ENCODE measurements at regions not wholly inside any gene's neighbourhood (a gene's known extent, or its start where the extent isn't known, plus 50 kb on each side); places are given as distances from the start of the nearest gene placed in this dataset.

DNA sequence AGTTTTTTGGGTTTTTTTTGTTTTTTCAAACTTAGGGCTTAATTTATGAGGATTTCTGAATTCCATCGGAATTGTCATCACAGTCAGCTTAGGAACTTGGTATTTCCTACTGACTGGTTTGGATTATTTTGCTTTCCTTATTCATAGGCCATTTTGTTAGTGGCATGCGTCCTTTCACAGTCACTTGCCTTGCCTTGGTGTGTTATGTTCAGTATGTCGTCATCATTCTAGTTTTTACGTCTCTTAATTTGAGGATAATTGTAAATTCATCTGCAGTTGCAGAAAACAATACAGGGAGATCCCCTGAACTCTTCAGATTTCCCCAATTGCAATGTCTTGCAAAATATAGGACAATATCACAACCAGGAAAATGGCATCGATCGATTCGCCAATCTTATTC is 485.3 kb downstream of the CBLN2 start:
- DNase-seq: no peak

DNA sequence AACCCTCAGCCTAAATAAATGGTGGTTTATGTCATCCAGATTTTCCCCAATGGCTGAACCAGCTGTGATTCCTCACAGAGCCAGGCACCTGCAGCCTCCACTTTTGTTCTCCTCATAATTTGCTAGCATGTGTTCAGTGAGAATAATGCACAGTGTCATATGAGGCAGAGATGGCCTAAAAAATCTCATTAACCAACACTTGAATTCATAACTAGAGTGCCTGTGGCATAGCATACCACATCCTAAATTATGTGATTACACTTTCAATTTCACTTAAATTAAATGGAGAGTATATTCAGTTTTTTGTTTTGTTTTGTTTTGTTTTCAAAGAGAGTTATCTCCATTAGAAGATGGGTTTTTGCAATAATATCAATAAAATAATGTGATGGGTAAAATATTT is 488.0 kb downstream of the CBLN2 start:
- no peak for DNase-seq

DNA sequence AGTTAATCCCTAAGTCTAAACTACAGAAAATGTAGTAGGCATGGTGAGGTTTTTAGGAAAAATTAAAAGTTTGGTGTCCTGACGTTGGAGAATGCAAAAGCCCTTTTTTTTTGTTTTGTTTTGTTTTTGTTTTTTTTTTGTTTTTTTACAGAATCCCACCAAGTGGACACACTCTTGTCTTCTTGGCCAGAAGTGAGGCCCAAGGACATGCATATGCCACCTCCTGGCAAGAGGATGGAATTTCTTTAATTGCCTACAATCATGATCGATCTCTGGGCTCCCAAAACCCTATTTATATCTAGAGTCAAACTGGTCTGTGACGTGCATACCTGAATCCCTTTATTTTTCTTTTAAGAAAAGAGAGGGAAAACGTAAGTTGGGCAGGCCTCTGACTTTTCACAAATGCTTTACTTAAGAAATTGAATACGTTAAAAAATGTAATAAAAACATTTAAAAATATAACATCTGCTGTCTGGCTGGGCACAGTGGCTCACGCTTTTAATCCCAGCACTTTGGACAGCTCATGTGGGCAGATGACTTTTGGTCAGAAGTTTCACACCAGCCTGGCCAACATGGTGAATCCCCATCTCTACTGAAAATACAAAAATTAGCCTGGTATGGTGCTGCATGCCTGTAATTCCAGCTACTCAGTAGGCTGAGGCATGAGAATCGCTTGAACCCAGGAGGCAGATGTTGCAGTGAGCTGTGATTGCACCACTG is 502.7 kb downstream of the CBLN2 start:
- DNase-seq: no peak

DNA sequence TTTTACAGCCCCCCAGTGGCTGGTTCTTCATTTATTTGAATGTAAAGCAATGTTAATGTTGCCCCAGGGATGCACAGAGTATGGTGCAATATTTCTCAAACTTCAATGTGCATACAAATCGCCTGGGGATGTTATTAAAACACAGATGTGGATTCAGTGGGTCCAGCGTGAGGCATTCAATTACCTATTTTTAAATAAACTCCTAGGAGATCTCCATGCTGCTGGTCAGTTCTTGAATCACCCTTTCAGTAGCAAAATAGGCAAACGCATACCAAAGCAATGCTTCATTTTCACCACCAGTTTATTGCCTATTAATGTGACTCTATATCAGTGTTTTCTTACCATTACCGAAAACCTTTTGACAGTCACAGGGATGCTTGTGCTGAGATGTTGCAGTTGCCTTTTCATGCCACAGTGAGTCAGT is 530.7 kb downstream of the CBLN2 start:
- no peak for DNase-seq

DNA sequence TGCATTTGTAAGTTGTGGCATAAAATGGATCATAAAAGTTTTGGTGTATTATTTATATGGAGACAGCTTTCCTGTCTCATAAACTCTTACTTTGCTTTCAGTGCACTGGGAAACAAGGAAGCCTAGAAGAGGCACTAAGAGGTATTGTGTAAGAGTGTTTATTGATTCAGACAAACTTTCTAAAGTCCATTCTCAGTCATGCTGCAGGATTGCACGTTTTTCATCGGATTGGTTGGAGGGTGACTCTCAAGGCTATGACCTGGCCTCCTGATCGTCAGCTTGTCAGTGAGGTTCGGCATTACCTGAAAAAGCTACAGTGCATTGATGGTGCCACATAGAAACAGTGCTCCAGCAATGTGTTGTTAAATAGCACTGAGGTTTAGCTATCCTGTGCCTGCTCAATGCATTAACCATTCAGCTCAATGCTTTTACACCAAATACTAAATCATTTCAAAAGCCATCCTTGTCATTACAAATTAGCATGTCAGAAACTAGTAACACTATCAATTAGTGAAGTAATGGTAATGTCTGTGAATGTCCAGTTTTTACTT is 545.5 kb downstream of the CBLN2 start:
- DNase-seq: no peak

DNA sequence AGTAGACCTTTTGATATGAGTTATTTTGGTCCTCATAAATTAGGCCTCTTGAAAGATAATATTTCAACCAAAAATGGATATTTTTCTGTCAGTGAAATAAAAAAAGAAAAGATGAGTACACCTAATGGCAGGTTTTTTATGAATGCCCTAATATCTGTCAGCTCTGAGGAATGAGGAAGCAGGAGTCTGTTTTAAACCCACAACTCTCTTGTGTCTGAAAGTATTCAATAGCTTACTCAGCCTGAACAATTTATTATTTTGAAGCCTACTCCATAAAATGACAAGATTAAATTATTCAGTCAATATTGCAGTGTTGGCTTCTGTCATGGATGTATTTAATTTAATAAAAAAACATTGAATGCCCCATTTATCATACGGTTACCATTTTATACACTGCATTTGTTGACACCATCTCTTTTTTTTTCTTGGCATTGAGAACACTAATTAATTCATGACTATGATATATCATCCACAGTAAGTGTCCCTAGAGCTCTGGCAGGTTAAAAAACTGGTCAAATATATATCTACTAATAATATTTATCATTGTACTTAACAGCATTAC is 548.2 kb downstream of the CBLN2 start:
- no peak for DNase-seq

DNA sequence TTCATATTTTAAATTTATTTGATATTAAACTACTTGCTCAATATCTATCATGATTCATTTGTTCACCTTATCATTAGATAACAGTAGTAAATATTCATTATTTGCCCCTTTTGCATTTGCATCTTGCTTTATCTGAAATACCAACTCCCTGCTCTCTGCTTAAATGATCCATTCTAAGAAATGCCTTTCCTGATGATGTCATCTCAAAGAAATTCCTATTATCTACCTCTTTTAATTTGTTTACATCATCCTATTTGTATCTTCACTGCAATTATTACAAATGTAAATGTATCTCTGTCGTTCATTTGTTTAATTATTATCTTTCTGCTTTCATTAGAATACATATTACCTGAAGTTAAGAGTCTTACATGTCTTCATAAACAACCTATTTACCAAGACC is 549.9 kb downstream of the CBLN2 start:
- no peak for DNase-seq

DNA sequence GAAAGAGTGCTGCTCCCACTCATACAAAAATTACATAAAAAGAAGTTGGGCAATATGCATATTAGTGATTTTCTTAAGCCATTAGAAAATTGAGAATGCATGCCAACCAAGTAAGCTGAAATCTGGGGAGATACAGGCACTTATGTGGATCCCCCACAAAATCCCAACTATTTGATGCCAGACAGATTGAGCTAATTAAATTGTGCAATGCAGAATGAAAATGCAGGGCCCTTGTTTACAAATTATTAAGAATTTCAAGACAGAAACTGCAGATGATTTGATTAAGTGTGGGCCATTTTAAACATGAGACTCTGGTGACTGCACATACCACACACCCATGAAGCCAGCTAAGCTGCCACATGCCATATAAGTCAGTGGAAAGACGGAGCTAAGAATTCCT is 554.5 kb downstream of the CBLN2 start:
- DNase-seq: no peak

DNA sequence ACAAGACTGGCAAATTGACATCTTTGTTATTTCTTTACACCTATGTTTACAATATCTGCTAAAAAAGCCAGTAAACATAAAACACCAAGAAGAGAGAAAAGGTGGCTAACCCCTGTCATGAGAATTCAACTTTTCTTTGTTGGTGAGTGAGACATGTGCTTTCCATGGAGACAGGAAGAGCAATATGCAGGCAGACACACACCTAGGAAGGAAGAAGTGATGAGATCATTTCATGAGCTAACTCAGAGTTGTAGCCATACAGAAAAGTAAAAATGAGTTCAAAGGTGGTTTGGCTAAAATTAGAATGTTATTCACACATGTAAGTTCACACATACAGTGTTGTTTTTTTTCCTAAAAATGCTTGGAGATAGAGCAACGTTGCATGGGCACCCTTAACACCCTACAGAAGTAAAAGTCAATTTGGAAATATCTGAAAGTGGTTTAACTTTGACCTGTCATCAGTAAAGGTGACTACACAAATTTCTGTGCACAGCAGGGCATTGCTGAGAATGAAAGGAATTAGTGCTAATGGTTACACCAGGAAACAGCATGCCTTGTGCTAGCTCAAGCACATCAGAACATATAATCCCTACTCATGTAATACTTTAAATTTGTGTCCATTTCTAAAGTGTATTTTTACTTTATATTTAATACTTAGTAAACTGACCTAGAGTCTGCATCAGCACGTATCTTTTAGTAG is 557.6 kb downstream of the CBLN2 start:
- DNase-seq: no peak

DNA sequence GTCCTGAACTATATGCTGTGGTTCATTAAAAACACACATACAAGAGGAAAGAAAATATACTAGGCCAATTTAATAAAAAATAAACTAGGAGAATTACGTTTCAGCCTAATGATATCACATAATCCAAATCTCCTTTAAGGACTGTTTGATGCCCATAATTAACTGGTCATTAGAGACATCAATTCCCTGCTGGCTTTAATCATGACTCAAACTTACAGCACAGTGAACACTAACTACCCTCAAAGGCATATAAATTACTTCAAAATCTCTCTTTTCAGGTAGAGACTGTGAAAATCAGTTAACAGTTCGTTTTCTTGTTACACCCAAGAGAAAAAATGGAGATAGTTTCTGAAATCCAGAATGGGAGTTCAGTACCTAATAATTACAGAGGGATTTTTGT is 567.4 kb downstream of the CBLN2 start:
- DNase-seq: no peak

DNA sequence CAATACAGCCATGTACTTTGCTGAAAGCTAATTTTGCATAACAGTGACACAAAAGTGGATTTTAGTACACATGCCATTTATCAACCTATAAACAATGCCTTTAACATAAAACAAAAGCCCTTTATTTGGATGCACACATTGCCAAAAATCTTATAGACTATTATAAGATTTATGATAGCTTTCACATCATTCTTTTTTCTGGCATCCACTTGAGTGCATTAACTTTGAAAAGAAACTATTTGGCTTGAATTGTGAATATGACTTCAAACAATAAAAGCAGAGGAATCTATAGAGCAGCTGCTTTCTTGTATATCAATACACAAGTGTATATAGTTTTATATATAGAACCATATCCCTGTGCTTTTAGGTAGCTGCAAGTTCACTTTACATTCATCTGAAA is 577.4 kb downstream of the CBLN2 start:
- DNase-seq: no peak

DNA sequence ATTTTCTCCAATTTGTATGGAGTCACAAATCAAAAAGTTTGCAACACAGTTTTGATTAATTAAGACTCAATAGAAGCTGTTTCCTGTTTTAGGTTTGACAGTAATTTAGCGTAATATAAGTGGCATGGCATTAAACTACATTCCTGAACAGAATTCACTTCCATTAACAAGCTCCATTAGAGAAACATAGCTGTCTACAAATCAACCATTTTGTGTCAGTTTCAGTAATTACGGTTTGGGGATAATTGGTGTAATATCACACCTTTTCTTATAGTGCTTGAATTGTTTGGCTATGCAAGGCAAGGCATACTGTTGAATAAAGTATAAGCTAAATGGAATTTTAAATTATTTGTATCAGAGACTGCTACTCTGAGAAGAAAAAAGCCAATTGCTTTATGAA is 585.5 kb downstream of the CBLN2 start:
- no peak for DNase-seq

DNA sequence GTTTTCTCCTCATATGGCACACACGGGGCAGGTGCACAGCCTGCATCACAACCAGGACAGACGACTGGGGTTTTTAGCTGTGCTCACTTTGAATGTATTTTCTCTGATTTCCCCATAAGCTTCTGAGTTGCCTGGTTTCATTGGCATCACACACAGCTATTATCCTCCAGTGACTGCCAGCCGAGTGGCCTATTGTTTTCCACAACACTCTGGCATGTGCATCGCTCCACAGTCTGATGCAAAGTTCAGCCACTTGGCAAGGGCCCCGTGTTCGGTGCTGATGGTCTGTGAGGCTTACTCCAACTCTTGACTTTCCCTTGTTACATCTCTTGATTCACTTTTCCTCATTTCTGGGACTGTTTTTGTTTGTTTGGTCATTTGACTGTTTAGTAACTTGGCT is 593.1 kb downstream of the CBLN2 start:
- no peak for DNase-seq

DNA sequence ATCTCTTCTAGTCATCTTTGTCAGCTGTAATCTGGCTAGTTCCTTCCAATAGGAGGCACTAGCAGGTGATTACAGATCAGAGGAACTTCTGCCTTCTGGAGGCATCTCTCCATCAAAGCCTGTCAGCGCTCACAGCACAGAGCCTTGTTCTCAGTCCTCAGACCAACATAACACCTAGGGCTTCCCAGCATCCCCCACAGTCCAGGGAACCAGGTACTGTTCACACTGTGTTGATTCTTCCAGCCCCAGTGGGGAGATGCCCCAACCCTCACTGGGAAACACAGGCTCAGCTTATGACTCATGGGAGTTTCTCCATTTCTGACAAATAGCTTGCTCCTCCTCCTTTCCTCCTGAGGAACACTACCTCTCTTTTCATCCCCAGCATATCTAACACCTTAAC is 601.7 kb downstream of the CBLN2 start:
- no peak for DNase-seq

DNA sequence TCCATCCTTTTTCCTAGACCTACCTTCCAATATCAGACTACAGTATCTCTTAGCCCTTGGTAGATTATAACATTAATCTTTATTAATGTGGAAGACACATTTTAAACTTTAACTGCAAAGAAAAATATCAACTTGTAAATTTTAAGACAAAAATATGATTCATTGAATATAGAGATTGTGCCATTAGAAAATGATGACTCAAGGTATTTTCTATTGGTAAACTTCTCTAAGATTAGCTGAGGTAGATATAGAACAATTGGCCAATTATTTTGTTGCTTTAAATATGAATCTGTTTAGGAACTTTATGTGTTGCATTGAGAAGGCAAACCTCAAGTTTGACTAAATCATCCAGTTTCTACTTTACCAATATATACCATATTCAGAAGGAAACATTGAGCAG is 604.7 kb downstream of the CBLN2 start:
- no peak for DNase-seq

DNA sequence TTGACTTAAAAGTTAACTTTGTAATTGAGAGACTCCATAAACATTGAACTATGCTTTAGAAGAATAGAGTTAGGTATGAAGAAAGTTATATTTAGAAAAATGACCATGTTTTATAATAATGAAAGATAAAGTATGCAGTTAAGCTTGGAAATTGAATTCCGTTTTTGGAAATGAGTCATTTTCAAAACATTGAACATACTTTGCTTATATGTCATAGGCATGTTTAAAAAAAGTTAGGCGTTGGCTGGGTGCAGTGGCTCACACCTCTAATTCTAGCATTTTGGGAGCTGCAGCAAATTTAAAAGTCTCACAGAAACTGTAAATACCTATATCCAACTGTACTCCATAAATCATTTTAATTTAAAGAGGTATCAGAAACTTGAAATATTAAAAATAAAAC is 607.4 kb downstream of the CBLN2 start:
- no peak for DNase-seq

DNA sequence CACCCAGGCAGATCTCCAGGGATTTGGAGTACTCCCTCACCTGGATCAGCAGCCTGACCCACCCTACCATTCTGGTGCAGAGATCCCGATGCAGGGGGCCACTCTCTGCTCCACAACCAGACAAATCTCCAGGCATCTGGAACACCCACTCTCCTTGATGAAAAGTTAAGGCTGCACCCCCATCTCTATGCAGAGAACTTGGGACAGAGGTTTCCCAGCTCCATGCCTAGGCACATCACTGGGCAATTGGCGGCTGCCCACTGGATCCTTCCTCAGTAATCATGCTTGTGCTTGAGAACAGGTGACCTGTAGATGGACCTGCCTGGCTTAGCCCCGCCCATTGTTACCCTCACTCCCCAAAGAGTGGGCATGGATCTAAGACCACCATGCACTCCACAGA is 624.9 kb downstream of the CBLN2 start:
- no peak for DNase-seq

DNA sequence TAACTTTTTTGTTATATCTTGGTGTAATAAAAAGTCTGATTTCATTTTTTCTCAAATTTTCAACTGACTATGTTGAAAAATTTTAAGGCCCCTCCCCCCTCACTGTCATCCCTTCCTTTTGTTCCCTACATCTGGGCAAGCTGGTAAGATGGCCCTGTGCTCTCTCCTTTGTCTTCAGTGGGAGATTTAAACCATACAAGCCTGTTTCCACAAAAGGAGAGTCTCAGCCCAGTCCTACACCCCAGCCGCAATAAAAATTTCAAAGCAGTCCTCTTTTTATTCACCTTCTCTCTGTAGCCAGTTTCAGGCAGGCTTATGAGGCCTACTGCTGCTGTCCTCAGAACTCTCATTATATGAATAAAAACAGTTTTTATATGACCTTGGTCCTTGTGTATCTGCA is 630.5 kb downstream of the CBLN2 start:
- DNase-seq: no peak

DNA sequence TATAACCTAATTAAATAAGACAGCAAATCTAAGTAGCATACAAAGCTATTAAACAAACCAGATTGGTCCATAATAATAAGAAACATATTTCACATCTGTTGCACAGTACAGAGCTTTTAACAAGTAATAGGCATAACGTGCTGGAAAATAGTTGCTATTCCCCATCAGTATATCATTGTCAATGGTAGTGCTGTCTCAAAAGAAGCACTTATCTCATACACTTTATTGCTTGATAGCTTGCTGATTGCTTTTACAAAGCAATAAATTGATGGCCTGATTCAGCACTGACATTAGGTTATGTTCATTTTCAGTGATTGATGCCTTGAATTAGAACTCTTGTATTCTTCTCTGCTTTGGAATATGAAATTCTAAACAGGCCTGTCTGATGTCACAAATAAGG is 641.7 kb downstream of the CBLN2 start:
- no peak for DNase-seq

DNA sequence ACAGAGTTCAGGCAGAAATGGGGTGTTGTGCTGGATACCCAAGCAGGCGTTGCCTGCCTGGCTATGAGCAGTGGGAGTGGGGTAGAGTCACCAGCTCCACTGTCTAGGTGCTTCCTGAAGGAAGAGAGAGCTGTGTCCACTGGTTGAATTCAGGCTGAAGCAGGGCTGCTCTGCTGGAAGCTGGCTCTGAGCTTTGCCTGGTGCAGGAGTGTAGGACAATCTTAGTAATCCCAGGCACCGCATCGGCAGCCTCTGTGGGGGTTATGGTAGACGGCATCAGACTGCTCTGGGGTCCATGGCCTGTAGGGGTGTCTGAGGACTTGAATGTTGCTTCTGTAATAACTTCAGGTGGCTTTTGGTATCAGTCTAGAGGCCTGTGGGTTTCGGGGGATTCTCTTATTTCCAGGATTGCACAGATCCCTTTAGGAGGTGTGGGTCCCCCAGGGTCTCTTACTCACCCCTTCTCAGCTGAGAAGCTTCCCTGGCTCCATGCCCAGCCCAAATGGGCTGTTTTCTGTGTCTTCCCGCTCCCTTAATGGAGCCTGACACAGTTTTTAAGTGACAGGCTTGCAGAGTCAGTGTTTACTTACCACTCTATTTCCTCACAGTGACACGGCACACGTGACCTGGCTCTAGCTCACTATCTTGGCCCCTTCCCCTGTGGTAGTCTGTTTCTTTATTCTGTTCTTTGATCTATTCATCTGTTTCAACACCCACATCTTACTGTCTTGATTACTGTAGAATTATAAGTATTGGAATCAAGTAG is 644.3 kb downstream of the CBLN2 start:
- no peak for DNase-seq

DNA sequence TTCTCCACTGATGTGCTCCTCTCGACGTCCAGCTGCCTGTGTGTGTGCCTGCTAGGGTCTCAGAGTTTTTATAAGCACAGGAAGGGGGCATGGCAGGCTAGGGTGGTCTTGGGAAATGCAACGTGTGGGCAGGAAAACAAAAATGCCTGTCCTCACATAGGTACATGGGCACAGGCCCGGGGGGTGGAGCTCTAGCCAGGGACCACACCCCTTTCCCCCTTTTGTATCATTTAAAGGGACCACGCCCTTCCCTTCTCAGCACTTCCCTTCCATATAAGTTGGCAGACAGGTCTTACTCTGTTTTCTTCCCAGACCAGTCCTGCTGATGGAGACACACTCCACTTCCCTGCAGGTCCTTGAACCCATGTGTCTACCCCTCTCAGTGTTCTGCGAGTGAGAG is 645.0 kb downstream of the CBLN2 start:
- no peak for DNase-seq

DNA sequence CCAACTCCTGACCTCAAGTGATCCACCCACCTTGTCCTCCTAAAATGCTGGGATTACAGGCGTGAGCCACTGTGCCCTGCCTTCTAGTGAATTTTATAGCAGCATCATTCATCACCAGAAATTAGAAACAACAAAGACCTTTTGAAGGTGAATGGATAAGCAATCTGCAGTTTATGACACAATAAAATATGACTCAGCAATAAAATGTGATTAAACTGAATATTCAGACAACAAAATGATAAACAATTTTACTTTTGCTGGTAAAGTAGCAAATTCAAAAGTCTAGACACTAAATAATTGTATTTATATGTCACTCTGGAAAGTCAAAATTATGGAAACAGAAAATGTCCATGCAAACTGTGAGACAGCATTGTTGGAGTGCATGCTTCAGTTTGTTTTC is 656.6 kb downstream of the CBLN2 start:
- no peak for DNase-seq

DNA sequence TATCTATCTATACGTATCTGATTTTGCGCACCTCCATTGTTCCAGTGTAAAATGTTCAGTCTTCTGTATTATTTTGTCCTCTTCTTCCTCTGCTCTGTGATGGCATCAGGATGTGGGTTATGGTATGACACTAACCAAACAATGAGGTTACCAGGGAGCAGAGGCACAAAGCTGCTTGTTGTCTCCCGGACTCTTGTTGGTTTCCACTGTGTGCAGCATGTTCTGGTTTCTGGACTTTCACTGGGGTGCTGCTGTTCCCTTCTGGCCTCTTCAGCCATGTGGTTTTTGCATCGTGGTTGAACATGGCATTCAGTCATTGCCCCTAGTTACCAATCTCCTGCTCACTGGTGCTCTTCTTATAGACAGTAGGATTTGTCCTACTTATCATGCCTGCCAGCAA is 665.9 kb downstream of the CBLN2 start:
- DNase-seq: no peak

DNA sequence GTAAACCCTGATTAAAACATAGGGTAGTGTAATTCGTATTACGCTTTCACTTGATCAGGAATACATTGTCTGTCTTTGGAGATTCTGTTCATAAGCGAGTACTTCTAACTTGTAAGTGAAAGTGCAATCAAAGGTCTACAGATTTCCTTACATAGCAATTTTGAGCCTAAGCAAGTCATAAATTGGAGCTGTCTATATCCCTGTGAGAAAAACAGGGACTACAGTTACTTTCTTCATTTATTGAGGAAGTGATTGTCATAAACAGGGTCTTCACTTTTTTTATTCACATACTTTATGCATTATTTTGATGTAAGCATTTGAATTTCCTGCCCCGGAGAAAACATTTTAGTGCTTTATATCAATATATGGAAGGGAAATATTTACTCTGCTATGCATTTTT is 670.4 kb downstream of the CBLN2 start:
- DNase-seq: no peak
